Astrocyte of the spinal cord (primary cell): ENCODE measurements at regions not wholly inside any gene's neighbourhood (a gene's known extent, or its start where the extent isn't known, plus 50 kb on each side); places are given as distances from the start of the nearest gene placed in this dataset.

Experiments
- DNase-seq: peaks from one replicate; pipeline ENCODE4 v3.0.0; 2011; ENCODE audit warnings: low read depth, low spot score
- H3K4me3 ChIP-seq: 2 replicates; pipeline ENCODE4 v1.5.1; 2011; ENCODE audit warnings: low read depth, mild to moderate bottlenecking, low read length, moderate library complexity
- CTCF ChIP-seq: IDR thresholded peaks from 2 replicates; pipeline ENCODE4 v1.5.1; 2012; ENCODE audit warnings: low read depth, mild to moderate bottlenecking, low read length, inconsistent platforms
- in situ Hi-C: cut with HindIII; loops from 2 replicates; pipeline ENCODE4 v1.10.0; 2017; ENCODE audit warnings: low sequenced_read_pairs

- H3K4me3 ChIP-seq: no peak overlapping the region
- in situ Hi-C loops: no loop called here
- TF ChIP-seq CTCF: no peak
- DNase-seq: no peak
Observed at GRCh38 chr4:154035341-154035740, 246.5 kb upstream of the SFRP2 start.

- no peak overlapping the region for H3K4me3 ChIP-seq
- no peak for DNase-seq
- in situ Hi-C loops: no loop called here
- TF ChIP-seq CTCF: no peak
Observed at GRCh38 chr4:154033921-154034320, 245.0 kb upstream of the SFRP2 start.

- in situ Hi-C loops: no loop called here
- DNase-seq: no peak
- no peak overlapping the region for H3K4me3 ChIP-seq
- no peak for TF ChIP-seq CTCF
Observed at GRCh38 chr4:154032914-154033313, 244.0 kb upstream of the SFRP2 start.

- TF ChIP-seq CTCF: no peak
- no peak overlapping the region for H3K4me3 ChIP-seq
- no peak for DNase-seq
- in situ Hi-C loops: no loop called here
Observed at GRCh38 chr4:154030746-154031145, 241.9 kb upstream of the SFRP2 start.

- in situ Hi-C loops: no loop called here
- H3K4me3 ChIP-seq: no peak overlapping the region
- DNase-seq: no peak
- no peak for TF ChIP-seq CTCF
Observed at GRCh38 chr4:154030152-154030551, 241.3 kb upstream of the SFRP2 start.

- DNase-seq: no peak
- no peak overlapping the region for H3K4me3 ChIP-seq
- no peak for TF ChIP-seq CTCF
- in situ Hi-C loops: no loop called here
Observed at GRCh38 chr4:154029171-154029570, 240.3 kb upstream of the SFRP2 start.

- in situ Hi-C loops: no loop called here
- no peak overlapping the region for H3K4me3 ChIP-seq
- TF ChIP-seq CTCF: no peak
- no peak for DNase-seq
Observed at GRCh38 chr4:154025110-154025509, 236.2 kb upstream of the SFRP2 start.
